ENCODE measurements at regions not wholly inside any gene's neighbourhood (a gene's known extent, or its start where the extent isn't known, plus 50 kb on each side); places are given as distances from the start of the nearest gene placed in this dataset.
"Not testable (repeated sequence)": the region's sequence is repeated elsewhere in the genome, so short reads cannot be mapped to it uniquely, and the experiment has no call there.

DNA sequence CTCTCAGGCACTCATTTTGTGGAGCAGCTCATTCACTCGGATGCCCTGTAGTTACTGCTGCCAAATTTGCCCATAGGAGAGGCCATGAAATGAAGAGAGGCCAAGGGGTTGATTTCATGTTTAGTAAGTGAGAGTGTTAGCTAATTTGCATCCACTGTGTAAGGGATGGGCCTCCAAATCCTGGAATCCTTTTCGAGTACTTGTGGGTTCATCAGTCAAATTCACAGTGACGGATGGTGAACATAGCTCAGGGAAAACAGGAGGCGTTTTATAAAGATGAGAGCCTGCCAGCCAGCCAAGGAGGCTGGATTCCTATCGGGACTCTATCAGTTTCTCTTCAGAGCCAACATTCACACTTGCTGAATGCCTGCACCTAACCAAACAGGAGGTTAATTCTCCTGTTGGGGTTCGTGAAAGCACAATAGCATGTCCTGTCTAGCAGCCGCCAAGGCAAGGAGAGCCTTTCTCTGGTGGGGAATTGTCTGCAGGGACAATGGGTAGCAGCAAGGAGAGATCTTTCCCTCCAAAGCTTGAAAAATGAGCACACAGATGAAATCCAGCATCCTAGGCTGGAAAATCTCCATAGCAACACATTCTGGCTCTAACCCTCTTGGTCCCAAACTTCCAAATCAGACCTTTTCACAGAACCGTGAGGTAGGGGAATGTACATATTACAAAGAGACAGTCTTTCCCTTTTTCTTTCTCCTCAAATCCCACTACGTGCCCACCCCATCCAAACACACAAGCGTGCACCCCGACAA, 231.4 kb upstream of the ECI2 start:
- DNase-seq: no peak

DNA sequence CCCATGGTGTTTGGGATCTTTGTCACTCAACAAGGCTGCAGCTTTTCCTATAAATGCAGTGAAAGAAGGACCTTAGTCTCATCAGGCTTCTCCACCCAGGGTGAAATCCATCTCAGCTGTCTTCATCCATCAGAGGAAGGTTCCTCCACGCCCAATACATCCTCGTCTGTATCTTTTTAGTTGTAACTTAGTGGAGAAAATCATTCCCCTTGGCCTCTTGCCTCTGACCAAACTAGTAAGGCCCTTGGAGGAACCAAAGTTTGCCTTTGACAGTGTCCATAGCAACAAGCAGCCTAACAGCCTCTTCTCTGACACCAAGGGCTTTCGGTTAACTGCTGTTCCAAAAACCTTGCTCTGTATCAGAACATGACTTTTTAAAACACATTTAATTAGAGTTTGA, 230.3 kb upstream of the ECI2 start:
- no peak for DNase-seq

DNA sequence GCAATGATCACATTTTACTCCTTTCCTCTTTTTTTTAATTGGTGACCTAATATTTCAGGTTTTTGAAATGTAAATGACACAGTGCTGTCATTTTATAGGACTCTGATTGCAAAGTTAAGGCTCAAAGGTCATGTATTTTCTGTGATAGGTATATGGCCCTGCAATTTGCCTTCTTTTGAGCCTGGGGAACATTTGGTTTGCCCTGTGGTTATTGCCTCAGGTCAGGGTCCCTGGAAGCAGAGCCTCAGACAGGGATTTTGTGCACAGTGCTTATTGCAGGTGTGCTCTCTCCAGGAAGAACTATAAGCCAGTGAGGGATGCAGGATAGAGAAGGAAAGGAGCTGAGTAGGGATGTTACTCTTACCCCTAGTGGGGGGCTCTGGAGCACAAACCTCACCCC, 229.3 kb upstream of the ECI2 start:
- no peak for DNase-seq

DNA sequence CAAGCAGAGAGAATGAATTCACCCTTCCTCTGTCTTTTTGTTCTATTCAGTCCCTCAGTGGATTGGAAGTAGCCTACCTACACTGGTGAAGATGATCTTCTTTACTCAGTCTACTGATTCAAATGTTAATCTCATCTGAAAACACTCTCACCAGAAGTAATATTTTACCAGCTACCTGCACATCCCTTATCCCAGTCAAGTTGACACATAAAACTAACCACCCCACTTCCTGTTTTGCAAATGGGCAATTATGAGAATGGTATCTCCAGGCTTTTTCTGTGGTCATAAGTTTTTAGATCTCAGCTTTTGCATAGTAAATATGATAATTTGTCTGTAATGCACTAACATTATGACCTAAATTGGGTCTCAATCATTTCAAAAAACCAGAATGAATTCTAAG, 228.8 kb upstream of the ECI2 start:
- no peak for DNase-seq

DNA sequence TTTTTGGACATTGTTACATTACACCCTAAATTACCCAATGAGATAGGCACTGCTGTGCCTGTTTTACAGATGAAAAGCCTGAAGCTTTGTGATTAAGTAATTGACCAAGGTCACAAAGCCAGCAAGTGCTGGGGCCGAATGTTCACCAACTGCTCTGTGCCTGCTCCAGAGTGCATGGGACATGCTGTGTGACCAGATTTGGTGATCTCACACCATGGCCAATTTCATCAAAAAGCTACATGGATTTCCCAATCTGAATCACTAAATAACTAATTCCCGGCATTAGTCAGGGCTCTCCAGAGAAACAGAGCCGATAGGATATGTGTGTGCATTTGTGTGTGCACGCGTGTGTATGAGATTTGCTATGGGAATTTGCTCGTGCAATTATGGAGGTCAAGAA, 228.3 kb upstream of the ECI2 start:
- DNase-seq: no peak

DNA sequence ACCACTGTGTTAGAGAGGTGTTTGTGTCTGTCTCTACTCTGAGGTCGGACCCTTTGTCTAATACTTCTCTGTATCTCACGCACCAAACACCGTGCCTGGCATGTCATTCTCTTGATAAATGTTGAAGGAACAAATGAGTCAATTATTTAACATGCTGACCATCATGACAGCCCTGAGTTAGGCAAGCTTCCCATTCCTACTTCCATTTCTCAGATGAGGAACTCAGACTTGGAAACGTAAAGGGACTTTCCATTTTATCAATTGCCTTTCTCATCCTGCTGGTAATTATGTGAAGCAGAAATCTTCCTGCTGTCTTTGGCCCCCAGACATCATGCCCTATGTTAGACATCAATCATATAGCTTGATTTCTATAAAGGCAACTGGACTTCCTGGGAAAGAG, 227.0 kb upstream of the ECI2 start:
- DNase-seq: no peak

DNA sequence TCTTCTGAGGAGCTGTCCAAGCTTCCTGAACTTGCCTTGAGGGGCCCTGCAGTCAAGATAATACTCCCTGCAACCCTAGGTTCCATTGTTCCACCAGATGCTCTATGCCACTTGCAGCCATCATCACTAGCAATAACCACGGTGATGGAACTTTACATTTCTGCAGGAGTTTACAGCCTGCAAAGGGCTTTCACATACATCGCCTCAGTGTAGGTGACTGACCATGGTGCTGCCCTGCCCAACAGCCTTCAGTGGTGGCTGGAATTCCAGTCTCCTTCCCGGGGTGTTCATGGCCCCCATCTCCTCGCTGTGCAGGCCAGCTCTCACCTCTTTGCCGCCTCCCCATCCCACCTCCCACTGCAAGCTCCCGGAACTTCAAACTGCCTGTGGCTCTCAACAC, 225.5 kb upstream of the ECI2 start:
- DNase-seq: no peak

DNA sequence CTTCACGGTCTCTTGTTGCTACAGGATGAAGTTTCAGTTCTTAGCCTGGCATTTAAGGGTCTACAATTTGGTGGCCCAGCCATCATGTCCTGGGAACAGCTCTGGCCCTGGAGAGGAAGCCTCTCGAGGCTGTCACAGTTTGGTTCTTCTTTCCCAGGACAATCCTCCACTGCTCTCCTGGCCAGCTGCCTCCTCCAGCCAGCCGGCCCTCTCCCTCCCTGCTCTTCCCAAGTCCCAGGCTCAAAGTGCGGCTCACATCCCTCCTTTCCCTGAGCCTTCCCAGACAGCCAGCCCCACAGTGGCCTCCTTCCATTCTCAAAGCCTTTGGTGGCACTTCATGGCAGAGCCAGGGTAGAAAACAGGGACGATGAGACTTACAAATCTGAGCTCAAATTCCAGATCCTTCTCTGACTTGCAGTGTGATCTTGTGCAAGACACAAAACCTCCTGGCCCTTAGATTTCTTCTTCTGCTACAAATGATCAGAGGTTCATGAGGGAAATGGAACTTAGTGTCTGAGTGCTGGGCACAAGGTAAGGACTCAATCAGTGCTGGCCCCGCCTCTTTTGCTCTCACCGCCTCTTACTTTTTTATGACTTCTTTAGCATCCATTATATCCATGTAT, 223.8 kb upstream of the ECI2 start:
- DNase-seq: no peak

DNA sequence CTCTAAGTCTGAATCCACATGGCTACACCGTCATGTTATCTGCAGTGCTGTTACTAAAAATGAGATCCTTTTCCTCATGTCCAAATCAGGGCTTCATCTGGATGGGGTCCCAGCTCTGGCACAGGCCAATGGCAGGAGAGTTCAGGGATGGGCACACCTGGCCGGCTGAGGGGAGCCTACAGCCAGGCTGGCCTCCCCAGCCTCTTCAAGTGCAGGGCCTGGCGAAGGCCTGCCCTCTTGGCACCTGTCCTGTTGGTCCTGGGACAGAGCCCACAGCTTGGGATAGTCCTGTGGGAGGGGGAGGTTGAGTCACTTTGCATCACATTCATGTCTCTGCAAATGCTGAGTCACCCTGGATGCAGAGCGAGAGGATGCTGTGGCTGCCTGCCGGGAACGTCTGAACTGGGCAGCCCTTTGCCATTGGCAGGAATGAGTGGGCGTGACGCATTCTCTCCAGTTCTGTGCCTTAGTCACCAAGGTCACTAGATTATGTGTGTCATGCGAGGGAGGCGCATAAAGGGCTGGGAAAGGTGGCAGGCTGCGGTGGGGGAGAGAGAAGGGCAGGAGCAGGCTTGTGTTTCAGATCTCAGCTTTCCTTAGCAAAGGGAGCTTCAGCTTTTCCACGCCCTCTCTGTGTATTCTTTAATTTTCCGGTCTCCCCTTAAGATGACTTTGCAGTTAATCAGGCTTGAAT, 223.2 kb upstream of the ECI2 start:
- no peak for DNase-seq

DNA sequence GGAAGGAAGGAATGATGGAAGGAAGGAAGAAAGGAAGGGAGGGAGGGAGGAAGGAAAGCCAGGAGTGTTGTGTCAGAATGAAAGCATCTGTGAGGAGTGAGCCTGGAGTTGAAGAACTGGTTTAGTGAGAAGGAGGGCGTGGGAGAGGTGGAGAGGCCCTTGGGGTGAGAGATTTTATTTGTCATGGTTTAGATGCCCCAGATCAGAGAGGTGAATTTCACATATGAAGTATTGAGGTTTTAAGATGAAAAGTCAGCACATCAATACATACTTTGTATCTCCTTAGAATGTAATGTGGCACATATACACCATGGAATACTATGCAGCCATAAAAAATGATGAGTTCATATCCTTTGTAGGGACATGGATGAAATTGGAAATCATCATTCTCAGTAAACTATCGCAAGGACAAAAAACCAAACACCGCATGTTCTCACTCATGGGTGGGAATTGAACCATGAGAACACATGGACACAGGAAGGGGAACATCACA, 222.3 kb upstream of the ECI2 start:
- DNase-seq: not testable (repeated sequence)

DNA sequence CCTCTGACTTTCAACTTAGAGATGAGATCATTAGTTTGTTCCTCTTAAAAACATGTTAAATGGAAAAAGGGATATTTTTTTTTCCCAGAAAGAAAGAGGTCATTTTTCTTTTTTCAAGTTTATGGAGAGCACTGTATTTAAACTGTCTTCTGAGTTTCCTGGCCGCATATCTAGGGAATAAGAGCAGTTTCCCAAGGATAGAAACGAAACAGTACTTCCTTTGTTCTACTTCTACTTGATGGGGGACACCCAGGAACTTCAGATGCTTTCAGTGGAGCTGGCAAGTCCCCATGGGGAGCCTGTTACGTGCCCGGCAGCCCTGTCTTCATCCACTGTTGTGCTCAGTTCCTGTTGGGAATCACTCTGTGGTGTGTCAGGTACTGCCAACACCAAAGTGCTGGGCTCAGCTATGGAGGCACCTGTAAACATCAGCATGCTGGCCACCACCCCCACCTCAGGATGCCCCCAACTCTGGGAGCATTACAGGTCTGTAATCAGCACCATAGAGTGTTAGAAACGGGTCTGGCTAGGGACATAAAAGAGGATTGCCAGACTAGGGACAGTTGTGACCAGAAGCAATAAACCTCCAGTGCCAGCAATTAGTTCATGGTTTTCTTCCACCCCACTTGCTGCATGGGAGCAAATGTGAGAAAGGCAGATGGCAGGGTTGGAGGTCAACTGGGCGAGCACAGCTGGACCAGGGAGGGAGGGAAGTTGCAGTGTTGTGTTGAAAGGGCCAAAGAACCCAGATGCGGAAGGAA, 221.7 kb upstream of the ECI2 start:
- no peak for DNase-seq

DNA sequence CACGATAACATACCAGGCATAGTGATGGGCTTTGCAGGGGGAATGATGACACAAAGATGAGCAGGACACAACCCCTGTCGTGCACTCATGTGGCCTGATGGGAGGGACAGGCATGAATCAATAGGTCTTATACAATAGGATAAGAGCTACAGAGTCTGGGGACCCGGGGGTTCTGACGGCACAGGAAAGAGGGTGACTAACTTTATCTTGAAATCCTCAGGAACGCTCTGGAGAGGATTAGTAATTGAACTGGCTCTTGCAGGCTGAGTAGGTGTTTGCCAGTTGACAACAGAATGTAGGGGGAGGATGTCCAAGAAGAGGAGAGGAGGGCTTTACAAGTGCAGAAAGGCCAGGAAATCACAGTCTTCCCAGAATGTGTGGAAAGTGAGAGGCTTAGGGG, 219.9 kb upstream of the ECI2 start:
- DNase-seq: no peak

DNA sequence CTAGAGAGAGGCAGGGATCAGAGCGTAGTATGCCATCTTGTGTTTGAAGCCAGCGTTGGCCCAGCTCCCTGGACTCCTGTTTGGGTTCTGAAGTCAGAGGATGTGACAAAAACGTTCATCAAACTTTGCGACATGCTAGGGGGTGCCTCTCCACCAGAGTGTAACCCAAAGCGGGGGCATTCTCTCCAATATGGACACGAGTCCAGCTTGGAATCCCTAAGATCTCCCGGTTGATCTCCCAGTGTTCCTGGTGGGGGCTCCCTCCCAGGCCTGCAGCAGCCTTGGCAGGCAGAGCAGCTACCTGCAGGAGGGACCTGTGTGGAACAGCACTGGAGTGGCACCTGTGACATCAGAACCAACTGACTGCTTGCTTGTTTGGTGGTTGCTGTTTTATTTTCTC, 218.8 kb upstream of the ECI2 start:
- DNase-seq: no peak

DNA sequence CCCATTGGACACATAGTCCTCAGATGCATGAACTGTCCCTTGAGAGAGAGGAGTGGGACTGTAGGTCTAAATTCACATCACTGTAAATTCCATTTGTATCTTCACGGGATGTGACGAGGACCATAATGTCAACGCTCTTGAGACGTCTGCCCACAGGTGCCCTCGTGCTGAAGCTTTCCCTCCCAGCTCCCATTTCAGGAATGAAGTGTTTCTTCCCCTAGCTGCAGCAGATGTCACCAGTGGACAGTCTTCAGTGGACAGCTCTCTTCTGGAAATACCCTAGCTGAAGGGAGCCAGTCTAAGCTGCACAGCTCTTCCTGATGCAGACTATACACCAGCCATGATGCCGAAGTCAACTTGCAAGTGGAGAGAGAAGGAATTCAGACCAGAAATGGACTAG, 217.4 kb upstream of the ECI2 start:
- no peak for DNase-seq

DNA sequence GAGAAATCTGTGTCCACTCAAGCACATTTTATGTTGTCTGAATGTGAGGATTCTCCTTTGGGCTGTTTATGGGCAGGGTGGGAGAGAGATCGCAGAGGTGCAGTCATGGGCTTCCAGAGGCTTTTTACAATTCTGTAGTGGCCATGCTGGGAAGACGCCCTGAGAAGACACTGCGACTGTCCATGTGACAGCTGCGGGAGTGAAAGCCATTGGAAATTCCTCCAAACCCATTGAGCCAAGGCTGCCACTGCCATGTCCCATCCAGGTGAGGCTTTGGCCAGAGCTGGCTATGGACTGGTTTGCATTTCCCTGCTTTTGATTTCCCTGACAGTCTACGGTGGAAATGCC, 216.9 kb upstream of the ECI2 start:
- no peak for DNase-seq

DNA sequence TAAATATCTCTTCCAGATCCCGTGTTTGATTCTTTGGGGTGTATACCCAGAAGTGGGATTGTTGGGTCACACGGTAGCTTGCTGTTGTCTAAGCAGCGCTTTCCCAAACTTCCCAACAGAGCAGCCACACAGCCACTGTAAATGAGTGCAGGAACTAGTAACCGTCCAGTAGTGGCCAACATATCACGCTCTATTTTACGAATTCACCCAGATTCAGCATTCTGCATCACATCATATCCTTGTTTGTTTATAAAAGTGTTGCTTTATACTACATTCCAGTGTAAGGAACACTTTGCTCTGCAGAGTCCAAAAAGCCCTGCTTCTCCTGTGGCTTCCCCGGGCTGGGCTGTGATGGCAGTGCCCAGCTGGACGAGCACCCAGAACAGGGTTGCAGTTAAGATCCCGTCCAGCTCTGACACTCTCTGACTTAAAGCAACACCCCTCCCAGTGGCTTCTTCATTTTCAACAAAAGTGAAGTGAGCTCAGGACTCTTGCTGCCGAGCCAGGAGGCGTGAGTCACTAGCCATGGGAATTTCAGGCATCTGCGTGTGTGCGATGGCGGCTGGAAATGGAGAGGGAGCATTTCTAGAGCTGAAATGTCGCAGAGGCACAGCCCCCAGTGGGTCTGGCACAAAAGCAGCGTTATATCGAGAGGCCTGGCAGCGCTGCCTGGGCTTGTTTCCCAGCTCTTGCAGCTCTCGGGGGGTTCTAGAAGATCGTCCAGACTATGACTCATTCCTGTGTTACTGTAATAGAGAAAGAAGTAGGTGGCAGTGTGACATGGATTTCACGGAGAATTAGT, 216.3 kb upstream of the ECI2 start:
- no peak for DNase-seq

DNA sequence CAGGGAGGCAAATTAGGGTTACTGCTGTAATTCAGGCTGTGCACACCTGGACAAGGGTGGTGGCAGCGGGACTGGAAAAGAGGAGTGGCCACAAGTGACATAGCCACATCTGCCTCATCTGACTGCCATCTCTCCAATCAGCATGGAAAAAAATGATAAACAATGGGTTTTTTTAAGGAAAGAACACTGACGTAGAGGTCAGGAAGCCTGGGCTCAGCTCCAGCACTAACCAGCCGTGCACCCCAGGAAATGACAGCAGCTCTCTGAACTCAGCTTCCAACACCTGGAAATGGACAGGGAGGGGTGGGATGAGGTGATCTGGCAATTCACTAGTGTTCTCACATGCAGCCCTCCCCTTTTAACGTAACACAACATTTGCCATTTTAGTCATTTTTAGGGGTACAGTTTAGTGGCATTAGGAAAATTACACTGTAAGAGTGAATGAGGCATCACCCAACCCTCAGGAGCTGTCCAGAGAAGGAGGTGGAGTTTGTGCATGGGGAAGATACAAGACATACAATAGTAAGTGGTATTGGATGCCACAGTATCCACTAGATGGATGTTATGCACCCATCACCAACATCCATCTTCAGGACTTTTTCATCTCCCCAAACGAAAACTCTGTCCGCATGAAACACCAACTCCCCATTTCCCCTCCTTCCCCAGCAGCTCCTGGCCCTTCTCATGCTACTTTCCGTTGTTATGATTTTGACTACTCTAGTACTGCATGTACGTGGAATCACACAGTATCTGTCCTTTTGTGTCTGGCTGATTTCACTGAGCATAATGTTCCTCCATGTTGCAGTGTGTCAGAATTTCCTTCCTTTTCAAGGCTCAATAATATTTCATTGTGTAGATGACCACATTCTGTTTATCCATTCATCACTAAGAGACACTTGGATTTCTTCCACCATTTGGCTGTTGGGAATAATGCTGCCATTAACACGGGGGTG, 215.5 kb upstream of the ECI2 start:
- DNase-seq: no peak

DNA sequence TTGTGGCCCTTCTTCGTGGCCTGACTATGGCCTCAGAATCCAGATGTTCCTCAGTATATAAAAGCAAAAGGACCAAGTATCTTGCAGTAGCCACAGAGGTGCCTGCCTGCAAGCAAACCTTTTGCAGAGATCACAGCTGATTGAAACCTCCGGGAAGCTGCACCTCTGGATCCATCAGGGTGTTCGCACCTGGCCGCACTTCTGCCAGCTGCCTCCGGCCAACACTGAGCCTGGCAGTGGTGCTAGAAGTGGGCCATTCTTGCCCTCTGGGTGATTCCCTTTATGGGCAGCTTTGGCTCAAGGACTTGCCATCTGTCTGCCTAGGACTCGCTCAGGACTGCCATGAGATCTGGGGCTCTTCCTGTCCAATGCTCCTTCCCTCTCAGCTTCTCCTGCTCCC, 214.6 kb upstream of the ECI2 start:
- no peak for DNase-seq

DNA sequence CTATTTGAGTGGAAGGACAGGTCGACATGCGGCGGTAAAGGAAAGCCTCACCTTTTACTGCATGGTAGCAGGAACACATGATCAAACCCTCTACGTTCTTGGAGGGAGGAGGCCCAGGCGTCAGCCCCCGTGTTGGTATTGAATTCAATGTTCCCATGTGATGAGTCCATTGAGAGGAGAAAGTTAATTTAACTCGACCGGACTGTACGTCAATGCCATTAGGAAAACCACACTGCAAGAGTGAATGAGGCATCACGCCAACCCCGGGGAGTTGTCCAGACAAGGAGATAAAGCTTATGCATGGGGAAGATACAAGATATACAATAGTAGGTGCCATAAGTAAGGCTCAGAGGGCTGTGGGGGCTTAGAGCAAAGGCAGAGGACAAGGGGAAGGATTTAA, 213.9 kb upstream of the ECI2 start:
- no peak for DNase-seq

DNA sequence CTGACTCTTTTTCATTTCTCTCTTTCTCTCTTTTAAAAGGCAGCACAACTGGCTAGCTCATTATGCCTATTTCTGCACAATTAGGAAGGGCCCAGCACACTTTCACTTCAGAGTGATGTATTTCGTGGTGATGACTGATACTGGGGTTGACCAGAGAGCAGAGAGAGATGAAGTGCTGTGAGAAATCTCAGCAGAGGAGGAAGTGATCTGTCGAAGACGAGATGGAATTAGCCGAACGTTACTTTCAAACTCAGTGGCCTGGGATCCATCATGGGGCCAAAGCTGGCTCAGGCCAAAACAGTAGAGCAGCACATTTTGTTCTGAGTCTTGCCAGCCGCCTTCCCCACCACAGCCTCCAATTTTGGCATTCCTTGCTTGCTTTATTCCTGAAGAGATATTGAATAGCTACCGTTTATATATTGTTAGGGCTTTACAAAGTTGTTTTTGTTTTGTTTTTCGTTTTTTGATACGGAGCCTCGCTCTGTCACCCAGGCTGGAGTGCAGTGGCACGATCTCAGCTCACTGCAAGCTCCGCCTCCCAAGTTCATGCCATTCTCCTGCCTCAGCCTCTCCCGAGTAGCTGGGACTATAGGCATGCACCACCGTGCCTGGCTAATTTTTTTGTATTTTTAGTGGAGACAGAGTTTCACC, 213.2 kb upstream of the ECI2 start:
- no peak for DNase-seq

DNA sequence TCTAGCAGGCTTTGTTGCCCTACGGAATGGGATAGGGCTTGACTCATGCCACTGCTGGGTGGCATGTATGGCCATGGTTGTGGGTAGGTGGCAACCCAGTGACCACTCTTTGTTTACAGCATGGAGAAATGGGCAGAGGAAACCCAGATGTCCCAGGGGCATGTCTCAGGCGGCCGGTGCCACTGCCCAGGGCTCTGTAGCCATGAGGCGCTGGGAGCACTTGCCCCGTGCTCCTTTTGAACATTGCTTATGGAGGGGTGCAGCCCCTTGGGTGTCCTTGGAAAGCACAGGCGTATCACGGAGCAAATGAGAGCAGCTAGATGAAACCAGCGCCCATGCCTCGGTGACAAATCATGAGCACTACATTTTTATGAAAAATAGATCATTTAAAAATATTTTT, 212.5 kb upstream of the ECI2 start:
- no peak for DNase-seq
